ENCODE measurements at regions not wholly inside any gene's neighbourhood (a gene's known extent, or its start where the extent isn't known, plus 50 kb on each side); places are given as distances from the start of the nearest gene placed in this dataset.

DNA sequence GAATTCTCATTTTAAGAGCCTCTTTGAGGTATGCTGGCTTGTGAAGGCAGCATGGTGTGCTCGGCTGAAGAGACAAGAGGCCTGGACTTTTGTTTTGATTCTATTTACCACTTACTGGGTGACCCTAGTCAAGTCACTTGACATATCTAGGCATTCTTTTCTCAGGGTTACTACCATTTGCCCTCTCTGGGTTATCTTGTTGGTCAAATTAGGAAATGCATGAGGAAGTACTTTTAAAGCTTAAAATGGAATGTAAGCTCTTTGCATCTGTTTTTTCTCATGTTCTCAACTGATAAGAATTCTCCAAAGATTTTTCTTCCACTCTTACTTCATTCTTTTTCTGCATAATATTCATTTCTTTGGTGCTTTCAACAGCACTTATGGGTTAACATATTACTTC is 173.1 kb downstream of the PLK2 start (continued):
- TF ChIP-seq, protein P1, sequence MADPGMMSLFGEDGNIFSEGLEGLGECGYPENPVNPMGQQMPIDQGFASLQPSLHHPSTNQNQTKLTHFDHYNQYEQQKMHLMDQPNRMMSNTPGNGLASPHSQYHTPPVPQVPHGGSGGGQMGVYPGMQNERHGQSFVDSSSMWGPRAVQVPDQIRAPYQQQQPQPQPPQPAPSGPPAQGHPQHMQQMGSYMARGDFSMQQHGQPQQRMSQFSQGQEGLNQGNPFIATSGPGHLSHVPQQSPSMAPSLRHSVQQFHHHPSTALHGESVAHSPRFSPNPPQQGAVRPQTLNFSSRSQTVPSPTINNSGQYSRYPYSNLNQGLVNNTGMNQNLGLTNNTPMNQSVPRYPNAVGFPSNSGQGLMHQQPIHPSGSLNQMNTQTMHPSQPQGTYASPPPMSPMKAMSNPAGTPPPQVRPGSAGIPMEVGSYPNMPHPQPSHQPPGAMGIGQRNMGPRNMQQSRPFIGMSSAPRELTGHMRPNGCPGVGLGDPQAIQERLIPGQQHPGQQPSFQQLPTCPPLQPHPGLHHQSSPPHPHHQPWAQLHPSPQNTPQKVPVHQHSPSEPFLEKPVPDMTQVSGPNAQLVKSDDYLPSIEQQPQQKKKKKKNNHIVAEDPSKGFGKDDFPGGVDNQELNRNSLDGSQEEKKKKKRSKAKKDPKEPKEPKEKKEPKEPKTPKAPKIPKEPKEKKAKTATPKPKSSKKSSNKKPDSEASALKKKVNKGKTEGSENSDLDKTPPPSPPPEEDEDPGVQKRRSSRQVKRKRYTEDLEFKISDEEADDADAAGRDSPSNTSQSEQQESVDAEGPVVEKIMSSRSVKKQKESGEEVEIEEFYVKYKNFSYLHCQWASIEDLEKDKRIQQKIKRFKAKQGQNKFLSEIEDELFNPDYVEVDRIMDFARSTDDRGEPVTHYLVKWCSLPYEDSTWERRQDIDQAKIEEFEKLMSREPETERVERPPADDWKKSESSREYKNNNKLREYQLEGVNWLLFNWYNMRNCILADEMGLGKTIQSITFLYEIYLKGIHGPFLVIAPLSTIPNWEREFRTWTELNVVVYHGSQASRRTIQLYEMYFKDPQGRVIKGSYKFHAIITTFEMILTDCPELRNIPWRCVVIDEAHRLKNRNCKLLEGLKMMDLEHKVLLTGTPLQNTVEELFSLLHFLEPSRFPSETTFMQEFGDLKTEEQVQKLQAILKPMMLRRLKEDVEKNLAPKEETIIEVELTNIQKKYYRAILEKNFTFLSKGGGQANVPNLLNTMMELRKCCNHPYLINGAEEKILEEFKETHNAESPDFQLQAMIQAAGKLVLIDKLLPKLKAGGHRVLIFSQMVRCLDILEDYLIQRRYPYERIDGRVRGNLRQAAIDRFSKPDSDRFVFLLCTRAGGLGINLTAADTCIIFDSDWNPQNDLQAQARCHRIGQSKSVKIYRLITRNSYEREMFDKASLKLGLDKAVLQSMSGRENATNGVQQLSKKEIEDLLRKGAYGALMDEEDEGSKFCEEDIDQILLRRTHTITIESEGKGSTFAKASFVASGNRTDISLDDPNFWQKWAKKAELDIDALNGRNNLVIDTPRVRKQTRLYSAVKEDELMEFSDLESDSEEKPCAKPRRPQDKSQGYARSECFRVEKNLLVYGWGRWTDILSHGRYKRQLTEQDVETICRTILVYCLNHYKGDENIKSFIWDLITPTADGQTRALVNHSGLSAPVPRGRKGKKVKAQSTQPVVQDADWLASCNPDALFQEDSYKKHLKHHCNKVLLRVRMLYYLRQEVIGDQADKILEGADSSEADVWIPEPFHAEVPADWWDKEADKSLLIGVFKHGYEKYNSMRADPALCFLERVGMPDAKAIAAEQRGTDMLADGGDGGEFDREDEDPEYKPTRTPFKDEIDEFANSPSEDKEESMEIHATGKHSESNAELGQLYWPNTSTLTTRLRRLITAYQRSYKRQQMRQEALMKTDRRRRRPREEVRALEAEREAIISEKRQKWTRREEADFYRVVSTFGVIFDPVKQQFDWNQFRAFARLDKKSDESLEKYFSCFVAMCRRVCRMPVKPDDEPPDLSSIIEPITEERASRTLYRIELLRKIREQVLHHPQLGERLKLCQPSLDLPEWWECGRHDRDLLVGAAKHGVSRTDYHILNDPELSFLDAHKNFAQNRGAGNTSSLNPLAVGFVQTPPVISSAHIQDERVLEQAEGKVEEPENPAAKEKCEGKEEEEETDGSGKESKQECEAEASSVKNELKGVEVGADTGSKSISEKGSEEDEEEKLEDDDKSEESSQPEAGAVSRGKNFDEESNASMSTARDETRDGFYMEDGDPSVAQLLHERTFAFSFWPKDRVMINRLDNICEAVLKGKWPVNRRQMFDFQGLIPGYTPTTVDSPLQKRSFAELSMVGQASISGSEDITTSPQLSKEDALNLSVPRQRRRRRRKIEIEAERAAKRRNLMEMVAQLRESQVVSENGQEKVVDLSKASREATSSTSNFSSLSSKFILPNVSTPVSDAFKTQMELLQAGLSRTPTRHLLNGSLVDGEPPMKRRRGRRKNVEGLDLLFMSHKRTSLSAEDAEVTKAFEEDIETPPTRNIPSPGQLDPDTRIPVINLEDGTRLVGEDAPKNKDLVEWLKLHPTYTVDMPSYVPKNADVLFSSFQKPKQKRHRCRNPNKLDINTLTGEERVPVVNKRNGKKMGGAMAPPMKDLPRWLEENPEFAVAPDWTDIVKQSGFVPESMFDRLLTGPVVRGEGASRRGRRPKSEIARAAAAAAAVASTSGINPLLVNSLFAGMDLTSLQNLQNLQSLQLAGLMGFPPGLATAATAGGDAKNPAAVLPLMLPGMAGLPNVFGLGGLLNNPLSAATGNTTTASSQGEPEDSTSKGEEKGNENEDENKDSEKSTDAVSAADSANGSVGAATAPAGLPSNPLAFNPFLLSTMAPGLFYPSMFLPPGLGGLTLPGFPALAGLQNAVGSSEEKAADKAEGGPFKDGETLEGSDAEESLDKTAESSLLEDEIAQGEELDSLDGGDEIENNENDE (IDR thresholded peaks at IDR 0.05; ENCODE audit: insufficient replicate concordance, low read length): no peak
- TF ChIP-seq, protein P2, sequence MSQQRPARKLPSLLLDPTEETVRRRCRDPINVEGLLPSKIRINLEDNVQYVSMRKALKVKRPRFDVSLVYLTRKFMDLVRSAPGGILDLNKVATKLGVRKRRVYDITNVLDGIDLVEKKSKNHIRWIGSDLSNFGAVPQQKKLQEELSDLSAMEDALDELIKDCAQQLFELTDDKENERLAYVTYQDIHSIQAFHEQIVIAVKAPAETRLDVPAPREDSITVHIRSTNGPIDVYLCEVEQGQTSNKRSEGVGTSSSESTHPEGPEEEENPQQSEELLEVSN (IDR thresholded peaks at IDR 0.05): no peak
- TF ChIP-seq TEAD4 (IDR thresholded peaks at IDR 0.05; ENCODE audit: low read depth, low read length) (no peak), TBP (IDR thresholded peaks at IDR 0.05; ENCODE audit: low read depth, low read length) (no peak), BCL11A (IDR thresholded peaks at IDR 0.05; ENCODE audit: low read depth in 2 of 2, low read length in 2 of 2) (no peak), RAD21 (IDR thresholded peaks at IDR 0.05 in 1 of 2, conservative IDR thresholded peaks at IDR 0.05 in 1 of 2; ENCODE audit: low read depth in 2 of 2, low read length in 2 of 2) (no peak)
- TF ChIP-seq, protein P3, sequence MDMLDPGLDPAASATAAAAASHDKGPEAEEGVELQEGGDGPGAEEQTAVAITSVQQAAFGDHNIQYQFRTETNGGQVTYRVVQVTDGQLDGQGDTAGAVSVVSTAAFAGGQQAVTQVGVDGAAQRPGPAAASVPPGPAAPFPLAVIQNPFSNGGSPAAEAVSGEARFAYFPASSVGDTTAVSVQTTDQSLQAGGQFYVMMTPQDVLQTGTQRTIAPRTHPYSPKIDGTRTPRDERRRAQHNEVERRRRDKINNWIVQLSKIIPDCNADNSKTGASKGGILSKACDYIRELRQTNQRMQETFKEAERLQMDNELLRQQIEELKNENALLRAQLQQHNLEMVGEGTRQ (IDR thresholded peaks at IDR 0.05; ENCODE audit: low read length): no peak

Data from H1 (cell line).